Spleen (tissue), 11 donors: ENCODE measurements at regions not wholly inside any gene's neighbourhood (a gene's known extent, or its start where the extent isn't known, plus 50 kb on each side); places are given as distances from the start of the nearest gene placed in this dataset.

Source experiments
- DNase-seq: peaks from one replicate; pipeline ENCODE4 v3.0.0-alpha.2; 2020
- H3K27ac ChIP-seq, 8 donors: fragments of 200-600 bp; sonication (generic) in 7 of 8; 1 replicate in 4 of 8; 2 replicates in 4 of 8; pipeline versions ENCODE4 v1.5.0 to v1.8.0; 2016 to 2021; ENCODE audit warnings: inconsistent platforms in 4 of 8, mild to moderate bottlenecking in 4 of 8, moderate library complexity in 1 of 8
- H3K27me3 ChIP-seq, 7 donors: fragments of 200-600 bp; sonication (generic) in 6 of 7; replicated peaks in 1 of 7; 1 replicate in 4 of 7; 2 replicates in 3 of 7; pipeline versions ENCODE4 v1.5.0 to v1.8.0; 2016 to 2021; ENCODE audit warnings: inconsistent platforms in 3 of 7, mild to moderate bottlenecking in 1 of 7
- H3K36me3 ChIP-seq, 6 donors: fragments of 200-600 bp; sonication (generic) in 5 of 6; 1 replicate in 4 of 6; 2 replicates in 2 of 6; pipeline versions ENCODE4 v1.5.0 to v1.8.0; 2016 to 2021; ENCODE audit warnings: inconsistent platforms in 2 of 6
- H3K4me1 ChIP-seq, 6 donors: fragments of 200-600 bp; sonication (generic) in 5 of 6; 1 replicate in 3 of 6; 2 replicates in 3 of 6; pipeline versions ENCODE4 v1.5.0 to v1.8.0; 2016 to 2021; ENCODE audit warnings: inconsistent platforms in 3 of 6
- H3K4me3 ChIP-seq, 8 donors: fragments of 200-600 bp; sonication (generic) in 7 of 8; 1 replicate in 4 of 8; 2 replicates in 4 of 8; pipeline versions ENCODE4 v1.5.0 to v1.8.0; 2016 to 2021; ENCODE audit warnings: inconsistent platforms in 4 of 8, mild to moderate bottlenecking in 4 of 8, moderate library complexity in 2 of 8
- H3K9me3 ChIP-seq, 8 donors: fragments of 200-600 bp; sonication (generic) in 7 of 8; 1 replicate in 4 of 8; 2 replicates in 4 of 8; pipeline versions ENCODE4 v1.5.0 to v1.8.0; 2016 to 2021; ENCODE audit warnings: inconsistent platforms in 4 of 8
- CTCF ChIP-seq, 11 experiments: fragments of 200-600 bp in 7 of 11; fragments of 450-650 bp in 4 of 11; sonication (generic) in 4 of 11; IDR thresholded peaks in 8 of 11; conservative IDR thresholded peaks in 3 of 11; 1 replicate in 7 of 11; 2 replicates in 4 of 11; pipeline versions ENCODE4 v1.4.0 to v1.8.0; 2016 to 2021; ENCODE audit warnings: antibody characterized with exemption in 11 of 11, inconsistent platforms in 4 of 11, mild to moderate bottlenecking in 1 of 11
- POLR2A ChIP-seq, 3 donors: fragments of 450-650 bp; IDR thresholded peaks; one replicate each; pipeline ENCODE4 v1.5.1; 2017; ENCODE audit warnings: antibody characterized with exemption in 3 of 3, mild to moderate bottlenecking in 1 of 3
- POLR2AphosphoS5 ChIP-seq, 3 donors: sonication (generic); formaldehyde crosslinking; IDR thresholded peaks; one replicate each; pipeline ENCODE4 v1.5.1; 2017; ENCODE audit warnings: antibody characterized with exemption in 3 of 3
- WGBS, 5 donors: extraction: QIAGEN DNeasy Blood & Tissue Kit in 3 of 5; methylation state at CpG; one replicate each; pipeline versions ENCODE4 v1.1.5 to v1.1.7; 2013 to 2018; 5-methylcytosine and 5-hydroxymethylcytosine counted together
- intact Hi-C: fragments of 100-400 bp; cut with DNase I; formaldehyde crosslinking; loops from one replicate; pipeline ENCODE4 v1.15.0; 2023; ENCODE audit warnings: low total_unique reads
- donor health status: healthy with polysubstance abuse.
- donor health status: DM: no; HTN: no; CAD: no; lungs with moderate emphysema.
- donor health status: DM: no; HTN: no; CAD: no.
- donor health status: Bipolar disorder and iron deficiency.
- donor health status: healthy.
- donor health status: DM: no; HTN: no; CAD: no.
- donor health status: DM: yes; HTN: yes; CAD: no.

DNA sequence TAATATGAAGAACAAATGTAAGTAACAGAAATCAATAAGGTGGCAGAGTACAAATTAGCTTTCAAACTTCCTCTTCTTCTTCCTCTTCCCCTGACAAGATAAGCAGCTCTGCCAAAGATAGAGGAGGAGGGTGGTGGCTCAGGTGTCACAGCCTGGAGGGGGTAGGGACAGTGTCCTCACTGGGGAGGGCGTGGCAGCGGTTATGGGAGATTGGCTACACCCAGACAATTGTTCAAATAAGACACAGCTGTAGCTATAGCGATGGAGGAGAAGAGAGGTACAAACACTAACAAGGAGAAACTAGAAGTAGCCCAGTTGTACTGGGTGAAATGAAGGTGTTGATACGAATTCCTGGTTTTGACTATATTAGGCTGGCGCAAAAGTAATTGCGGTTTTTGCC lies 198.5 kb downstream of the TBXT start:
- DNase-seq = no peak
- Histone ChIP-seq H3K9me3 (no peaks in the 10 kb centered on the region), H3K27ac (no peak overlapping the region), H3K4me3 (no peak overlapping the region), H3K36me3 (no peaks in the 10 kb centered on the region), H3K27me3 (peaks cover 0 to 4% (median 0%) of the 10 kb centered on the region in 7 donors), H3K4me1 (no peaks in the 10 kb centered on the region)
- WGBS, 5 donors = 90 to 94% (median 90%) methylated on average over 6 of the region's 6 CpGs
- TF ChIP-seq POLR2AphosphoS5 (IDR thresholded peaks at IDR 0.05) = no peak
- no peak for TF ChIP-seq POLR2A (IDR thresholded peaks at IDR 0.05)
- intact Hi-C loops = no loop called here

DNA sequence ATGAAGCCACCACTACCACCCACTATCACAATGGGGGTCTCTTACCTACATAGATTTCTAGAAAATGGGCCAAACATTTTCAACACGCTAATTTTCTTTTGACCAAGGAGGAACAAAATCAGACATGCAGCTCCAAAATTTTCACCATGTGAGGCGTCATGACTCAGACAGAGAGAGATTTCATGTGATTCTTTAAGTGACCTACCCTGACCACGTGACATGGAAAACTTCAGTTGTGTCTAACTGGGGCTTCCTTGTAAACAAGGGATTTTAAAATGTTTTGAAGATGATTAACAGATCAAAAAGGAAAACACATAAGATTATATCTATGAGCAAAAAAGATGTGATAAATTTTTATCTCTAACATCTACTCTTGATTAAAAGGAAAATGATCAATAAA lies 199.2 kb downstream of the TBXT start:
- Histone ChIP-seq H3K27ac (no peak overlapping the region), H3K4me1 (no peaks in the 10 kb centered on the region), H3K9me3 (no peaks in the 10 kb centered on the region), H3K4me3 (no peak overlapping the region), H3K36me3 (no peaks in the 10 kb centered on the region), H3K27me3 (peaks cover 0 to 7% (median 0%) of the 10 kb centered on the region in 7 donors)
- WGBS, 5 donors = 77 to 92% (median 82%) methylated on average over 3 of the region's 3 CpGs
- DNase-seq = no peak
- TF ChIP-seq POLR2AphosphoS5 (IDR thresholded peaks at IDR 0.05) (no peak), CTCF (IDR thresholded peaks at IDR 0.05 in 8 of 11, conservative IDR thresholded peaks at IDR 0.05 in 3 of 11) (no peak), POLR2A (IDR thresholded peaks at IDR 0.05) (no peak)
- intact Hi-C loops = no loop called here

DNA sequence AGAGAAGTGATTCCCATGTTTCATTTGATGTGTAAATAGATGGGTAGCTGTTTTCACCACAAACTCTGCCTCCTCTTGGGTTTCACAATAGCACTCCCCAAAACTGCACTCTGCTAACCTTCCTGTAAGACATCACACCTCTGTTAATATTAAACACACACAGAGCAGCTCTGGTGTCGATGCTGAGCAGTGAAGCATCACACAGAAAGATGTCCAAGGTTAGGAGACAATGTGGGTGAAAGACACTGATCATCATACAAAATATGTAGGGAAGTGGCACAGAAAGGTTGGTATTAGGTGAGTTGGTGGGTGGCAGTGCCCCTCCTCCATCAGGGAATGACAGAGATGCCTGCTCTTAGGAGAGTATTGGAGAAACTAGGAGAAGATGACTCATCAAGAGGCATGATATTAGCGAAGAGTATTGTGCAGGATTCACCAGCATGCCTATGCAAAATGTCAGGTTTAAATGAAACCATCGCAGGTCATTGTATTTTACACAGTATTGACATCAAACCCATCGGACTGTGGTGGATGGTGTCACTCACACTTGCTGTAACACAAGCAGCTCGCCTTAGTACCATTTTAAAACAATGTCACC lies 199.7 kb downstream of the TBXT start:
- intact Hi-C loops = no loop called here
- H3K27me3 ChIP-seq = peaks cover 0 to 7% (median 0%) of the 10 kb centered on the region in 7 donors
- H3K27ac ChIP-seq = no peak overlapping the region
- no peaks in the 10 kb centered on the region for H3K4me1 ChIP-seq
- TF ChIP-seq POLR2A (IDR thresholded peaks at IDR 0.05) (no peak), POLR2AphosphoS5 (IDR thresholded peaks at IDR 0.05) (no peak), CTCF (IDR thresholded peaks at IDR 0.05 in 8 of 11, conservative IDR thresholded peaks at IDR 0.05 in 3 of 11) (no peak)
- 76 to 90% (median 81%) methylated on average over 5 of the region's 5 CpGs for WGBS, 5 donors
- no peak overlapping the region for H3K4me3 ChIP-seq
- H3K9me3 ChIP-seq = no peaks in the 10 kb centered on the region
- DNase-seq = no peak
- no peaks in the 10 kb centered on the region for H3K36me3 ChIP-seq

DNA sequence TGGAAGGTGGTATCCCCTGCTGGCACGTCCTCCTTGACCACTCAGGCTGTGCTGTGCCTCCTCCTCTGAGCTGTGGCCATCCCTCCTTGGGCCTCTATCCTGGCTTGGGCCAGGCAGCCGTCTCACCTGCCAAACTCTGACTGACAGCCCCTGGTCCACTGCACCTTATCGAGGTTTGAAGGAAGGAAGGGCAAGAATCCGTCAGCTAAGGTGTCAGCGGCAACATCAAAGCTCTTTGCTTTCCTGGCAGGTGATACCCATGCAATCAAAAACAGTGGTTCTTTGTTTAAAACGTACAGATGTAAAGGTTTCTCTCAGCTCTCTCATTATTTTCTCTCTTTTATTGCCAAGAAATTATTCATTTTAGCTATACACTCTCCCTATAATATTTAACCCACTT lies 203.9 kb downstream of the TBXT start:
- intact Hi-C loops = no loop called here
- Histone ChIP-seq H3K4me3 (no peak overlapping the region), H3K36me3 (no peaks in the 10 kb centered on the region), H3K9me3 (no peaks in the 10 kb centered on the region), H3K27me3 (peaks cover 0 to 7% (median 0%) of the 10 kb centered on the region in 7 donors), H3K4me1 (no peaks in the 10 kb centered on the region), H3K27ac (no peak overlapping the region)
- no peak for DNase-seq
- 66 to 77% (median 68%) methylated on average over 6 of the region's 6 CpGs for WGBS, 5 donors
- no peak for TF ChIP-seq POLR2A (IDR thresholded peaks at IDR 0.05)
- TF ChIP-seq CTCF (IDR thresholded peaks at IDR 0.05 in 8 of 11, conservative IDR thresholded peaks at IDR 0.05 in 3 of 11) = no peak
- TF ChIP-seq POLR2AphosphoS5 (IDR thresholded peaks at IDR 0.05) = no peak
